Inflammatory macrophage treated with lipopolysaccharide for 4 hours (primary cell): ENCODE measurements at regions not wholly inside any gene's neighbourhood (a gene's known extent, or its start where the extent isn't known, plus 50 kb on each side); places are given as distances from the start of the nearest gene placed in this dataset.
"Not testable (repeated sequence)": the region's sequence is repeated elsewhere in the genome, so short reads cannot be mapped to it uniquely, and the experiment has no call there.

Experiments used
- DNase-seq: peaks from one replicate; pipeline ENCODE4 v3.0.0-alpha.2; 2020

DNA sequence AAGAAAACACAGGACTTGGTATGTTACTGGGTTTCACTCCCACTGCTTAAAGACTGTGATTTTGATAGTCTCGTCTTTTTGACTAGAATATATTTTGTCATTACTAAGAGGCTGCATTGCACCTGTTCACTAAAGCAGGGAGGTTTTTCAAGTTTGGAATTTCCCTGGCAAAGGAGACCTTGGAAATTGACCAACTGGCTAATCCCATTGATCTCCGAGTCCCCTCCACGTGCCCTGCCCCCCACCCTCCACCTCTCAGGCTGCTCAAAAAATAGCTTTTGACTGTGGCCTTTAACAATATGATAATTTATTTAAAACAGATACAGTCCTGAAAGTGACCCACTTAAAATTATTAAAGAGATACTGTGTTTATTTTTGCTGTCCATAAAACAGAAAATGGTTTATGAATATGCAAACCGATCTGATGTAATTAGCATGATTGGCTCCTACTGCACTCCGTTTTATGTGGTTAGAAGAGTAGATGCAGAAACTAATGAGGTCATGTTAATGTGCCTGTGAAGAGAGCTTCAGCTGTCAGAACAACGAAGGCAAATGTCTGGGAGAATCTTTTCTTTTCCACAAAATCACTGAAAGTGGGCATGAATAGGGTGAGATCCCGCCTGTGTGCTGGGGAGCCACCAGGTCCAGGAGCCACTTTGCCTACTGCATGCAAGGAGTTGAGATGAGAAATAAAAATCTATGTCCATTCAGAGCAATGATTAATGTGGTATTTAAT lies 361.5 kb downstream of the RRAGC start:
- DNase-seq: no peak

DNA sequence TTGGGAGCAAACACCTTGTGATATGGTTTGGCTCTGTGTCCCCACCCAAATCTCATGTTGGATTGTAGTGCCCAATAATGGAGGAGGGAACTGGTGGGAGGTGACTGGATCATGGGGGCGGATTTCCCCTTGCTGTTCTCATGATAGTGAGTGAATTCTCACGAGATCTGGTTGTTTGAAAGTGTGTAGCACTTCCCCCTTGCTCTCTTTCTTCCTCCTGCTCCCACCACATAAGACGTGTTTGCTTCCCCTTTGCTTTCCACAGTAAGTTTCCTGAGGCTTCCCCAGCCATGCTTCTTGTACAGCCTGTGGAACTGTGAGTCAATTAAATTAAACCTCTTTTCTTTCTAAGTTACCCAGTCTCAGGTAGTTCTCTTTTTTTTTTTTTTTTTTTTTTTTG lies 366.3 kb downstream of the RRAGC start:
- DNase-seq: peak; percentile 42

DNA sequence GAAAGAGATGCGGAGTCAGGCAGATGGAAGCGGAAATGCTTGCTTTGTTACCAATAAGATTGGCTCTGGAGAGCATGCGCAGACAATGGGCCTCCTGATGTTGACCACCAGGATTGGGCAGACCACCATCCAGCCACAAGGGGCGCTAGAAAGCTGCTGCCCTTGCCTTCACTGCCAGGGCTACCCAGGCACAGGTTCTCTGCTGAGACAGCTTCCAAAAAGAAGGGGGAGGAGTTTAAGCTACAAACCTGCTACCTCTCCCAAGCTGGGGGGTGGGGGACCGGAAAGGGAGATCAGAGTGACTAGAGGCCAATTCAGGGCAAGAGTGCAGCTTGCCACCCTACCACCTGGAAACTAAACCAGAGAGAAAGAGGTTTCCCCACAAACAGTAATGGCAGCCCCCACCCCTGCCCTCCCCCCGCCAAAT lies 369.7 kb downstream of the RRAGC start:
- DNase-seq: peak; percentile 23

DNA sequence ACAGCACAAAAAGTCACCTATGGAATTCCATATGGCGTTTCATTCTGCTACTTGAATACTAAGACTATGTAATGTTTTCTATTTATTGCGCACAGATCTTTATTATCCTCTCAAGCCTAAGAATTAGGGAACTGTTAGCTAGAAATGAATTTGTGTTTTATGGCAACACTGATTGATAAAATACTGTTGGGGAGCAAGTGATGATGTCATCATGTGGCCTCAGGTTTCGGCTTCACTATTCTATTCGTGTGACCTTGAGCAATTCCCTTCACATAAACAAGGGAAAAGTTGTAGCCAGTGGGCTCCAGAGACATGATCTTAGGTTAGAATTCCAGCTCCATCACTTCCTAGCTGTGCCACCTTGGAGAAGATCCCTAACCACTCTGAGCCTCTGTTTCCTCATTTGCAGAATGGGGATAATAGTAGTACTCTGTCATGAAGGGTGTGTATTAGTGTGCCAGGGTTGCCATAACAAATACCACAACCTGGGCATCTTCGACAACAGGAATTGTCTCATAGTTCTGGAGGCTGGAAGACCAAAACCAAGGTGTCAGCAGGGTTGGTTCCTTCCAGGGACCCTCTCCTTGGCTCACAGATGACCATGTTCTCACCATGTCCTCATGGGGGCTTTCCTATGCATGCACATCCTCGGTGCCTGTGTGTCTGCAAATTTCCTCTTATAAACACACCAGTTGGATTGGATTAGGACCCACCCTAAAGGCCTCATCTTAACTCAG lies 371.2 kb downstream of the RRAGC start:
- DNase-seq: no peak

DNA sequence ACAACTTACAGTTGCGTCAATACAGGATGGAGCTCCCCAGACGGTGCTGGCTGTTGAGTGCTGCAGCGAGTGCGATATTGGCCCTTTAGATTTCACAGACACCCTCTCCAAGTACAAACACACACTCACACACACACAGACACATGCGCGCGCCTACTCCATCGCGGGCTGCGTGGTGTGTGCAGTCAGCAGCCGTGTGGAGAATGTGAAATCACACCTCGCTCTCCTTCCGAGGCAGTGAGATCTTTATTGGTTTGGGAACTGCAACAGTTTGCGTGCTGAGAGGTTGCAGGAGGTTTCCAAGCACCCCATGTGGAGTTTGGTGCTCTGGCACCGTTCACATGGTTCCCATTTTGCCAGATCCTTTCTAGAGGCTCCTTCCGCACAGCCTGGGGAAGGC lies 372.2 kb downstream of the RRAGC start:
- no peak for DNase-seq

DNA sequence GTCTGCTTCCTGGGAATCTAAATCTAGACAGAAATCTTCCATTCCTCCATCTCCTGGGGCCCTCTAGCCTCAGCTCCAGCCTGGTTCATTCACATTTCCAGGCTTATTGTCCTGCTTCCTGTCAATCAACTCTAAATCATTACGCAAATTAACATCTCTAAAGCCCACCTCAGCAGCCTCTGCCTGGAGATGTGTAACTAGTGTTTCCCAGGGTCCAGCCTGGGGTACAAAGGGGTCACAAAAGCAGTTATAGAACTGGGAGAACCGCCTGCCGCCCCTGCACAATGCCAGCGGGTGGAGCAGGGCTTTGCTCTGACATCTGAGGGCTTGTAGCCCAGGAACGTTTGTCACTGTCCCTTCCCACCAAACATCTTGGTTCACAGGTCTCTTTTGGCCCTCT lies 373.5 kb downstream of the RRAGC start:
- no peak for DNase-seq

DNA sequence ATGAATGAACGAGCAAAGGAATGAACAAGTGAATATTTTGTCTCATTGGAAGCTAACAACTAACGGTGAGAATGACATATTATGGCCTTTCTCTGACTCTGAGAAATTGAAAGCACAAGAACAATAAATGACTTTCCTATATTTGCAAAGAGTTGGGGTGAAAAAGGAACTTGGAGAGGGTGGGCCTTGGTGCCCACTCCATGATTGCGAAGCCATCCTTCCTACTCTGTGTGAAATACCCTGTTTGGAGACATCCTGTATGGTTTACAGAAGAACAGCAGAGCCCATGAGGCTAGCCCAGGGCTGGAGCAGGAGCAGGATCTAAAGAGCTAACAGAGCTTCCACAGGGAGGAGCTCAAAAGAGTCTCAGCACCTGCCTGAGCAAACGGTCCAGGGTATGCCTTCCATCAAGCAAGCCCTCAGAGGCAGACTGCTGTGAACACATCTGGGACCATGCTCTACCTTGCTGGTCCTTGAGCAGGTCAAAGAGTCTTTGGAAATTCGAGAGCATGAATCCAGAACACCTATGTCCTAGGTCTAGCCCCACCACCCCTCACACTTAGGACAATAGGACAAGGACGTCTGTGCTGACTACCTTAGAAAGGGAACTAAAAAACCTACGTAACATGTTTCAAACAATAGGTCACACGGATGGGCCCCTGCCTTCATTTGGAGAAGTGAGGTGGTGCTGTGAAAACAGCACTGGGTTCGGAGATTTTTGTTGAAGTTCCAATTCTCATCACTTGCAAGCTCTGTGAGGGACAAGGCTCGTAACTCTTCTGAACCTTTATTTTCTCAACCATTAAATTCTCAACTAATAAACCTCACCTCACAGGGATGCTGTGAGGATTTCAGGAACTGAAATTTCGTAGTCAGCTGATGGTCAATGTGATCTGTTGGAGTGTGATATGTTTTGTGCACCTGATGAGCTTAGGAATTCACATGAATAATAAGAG lies 377.4 kb downstream of the RRAGC start:
- DNase-seq: peak; percentile 33

DNA sequence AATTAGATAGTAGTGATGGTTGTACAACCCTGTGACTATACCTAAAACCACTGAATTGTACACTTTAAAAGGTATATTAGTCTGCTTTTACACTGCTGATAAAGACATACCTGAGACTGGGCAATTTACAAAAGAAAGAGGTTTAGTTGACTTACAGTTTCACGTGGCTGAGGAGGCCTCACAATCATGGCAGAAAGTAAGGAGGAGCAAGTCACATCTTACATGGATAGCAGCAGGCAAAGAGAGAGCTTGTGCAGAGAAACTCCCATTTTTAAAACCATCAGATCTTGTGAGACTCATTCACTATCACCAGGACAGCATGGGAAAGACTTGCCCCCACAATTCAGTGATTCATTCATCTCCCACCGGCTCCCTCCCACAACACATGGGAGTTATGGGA lies 379.9 kb downstream of the RRAGC start:
- DNase-seq: not testable (repeated sequence)

DNA sequence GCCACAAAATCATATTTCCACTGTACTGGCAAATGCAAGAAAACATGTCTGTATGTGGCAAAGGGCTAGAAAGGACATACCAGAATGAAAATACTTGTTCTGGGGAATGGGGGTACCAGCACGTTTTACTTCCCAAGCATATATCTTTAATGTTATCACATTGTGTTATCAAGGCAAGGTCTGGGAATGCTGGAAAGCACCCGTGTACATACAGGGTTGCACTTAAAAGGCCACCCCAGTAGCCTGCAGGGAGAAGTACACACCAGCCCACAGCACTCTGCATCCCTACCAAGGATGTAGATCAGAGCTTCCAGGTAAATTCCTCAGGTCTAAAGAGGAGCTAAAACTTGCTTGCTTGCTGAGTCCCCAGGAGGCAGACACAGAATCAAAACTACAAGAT lies 381.8 kb downstream of the RRAGC start:
- no peak for DNase-seq

DNA sequence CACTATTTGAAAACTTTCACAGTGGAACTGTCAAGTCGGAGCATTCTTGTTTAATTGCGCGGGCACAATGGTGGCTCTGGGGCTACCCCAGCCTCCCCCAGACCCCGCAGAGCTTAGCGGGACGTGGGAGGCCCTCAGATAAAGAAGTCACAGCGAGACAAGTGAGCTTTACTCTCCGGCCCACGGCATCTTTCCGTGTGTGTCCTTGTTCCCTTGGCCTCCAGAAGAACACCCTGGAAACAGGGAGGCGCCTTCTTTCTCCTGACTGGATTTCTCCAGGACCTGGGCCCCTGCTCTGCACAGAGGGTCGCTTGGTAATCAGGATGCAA lies 382.8 kb downstream of the RRAGC start:
- no peak for DNase-seq

DNA sequence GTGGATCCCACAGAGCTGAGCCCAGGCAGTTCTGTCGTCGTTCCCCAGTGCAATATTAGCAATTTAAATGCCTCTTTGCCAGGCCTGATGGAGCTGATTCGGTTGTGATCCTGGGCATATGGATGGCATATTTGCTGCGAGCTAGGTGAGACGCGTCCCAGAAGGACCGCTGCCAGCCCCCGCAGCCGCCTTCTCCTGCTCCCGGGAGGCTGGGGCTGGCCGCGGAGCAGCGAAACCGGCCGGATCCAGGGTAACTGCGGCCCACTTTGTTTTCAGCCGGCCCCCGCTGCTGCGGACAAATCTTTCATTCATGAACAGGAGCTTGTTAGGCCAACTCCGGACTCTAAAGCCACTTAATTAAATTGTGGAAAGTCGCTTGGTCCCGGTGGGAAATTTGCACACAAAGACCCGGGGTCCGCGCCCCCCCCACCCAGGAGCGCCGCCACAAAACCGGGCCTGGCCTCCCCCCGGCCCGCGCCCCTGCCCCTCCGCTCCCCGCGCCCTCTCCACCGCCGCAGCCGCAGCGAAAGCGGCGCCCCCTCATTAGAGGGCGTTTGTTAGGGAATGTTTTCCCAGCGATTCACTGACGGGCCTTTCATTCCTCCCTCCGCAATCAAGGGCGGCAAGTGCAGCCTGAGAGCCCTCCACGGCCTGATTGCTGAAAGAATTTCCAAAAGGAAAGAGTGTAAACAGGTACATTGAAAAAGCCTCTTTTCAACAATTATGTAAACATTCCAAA lies 383.3 kb downstream of the RRAGC start:
- DNase-seq: no peak

DNA sequence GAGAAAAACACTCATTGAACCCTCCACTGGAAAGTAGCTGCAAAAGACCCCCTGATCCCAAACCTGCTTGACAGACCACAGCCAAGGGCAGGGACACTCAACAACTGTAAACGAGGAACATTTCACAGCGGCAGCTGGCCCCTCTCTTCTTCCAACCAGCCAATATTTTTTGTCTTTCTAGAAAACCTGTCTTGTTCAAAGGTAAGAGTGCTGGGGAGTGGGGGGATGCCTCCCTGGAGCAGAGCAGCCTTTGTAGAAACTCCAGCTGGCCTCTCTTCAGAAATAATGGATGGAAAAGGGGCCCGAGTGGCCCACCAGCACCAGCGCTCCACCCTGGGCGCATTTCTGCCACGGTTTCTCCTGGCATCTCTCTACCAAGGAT lies 384.0 kb downstream of the RRAGC start:
- DNase-seq: no peak

DNA sequence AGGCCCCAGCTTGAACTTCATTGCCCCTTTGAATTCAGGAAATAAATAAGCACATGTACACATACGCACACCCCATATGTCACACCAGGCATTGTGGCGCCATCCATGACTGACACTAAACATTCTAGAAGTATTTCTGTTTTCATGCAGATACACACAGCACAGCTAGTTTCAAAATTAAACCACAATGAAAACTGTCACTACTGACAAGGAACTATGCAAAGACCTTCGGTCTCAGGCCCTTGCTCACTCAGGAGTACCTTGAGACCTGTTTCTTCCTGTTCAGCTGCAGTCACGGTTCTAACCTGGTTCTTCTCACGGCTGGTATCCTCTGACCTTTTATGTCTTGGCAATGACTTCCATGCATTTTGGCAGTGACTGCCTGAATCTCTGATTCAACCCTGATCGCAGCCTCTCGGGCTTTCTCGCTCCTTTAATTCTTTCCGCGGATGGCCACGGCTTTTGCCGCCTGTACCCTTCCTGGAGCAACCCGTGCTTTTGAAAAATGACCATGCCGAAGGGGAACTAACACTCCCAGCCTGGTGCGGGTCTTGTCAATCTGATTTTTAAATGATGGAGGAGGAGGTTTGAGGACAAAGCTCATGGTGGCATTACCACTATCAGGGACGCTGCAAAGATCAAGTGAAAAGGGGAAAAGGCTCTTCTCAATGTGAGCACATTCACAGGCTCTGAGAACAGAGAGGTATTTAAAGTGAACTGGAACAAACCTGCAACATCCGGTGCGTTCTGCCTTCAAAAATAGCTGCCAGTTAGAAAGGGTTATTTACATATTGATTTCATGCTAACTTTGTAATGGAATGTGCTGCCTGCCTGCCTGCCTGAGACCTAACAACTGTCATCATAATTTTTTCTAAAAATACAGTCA lies 384.6 kb downstream of the RRAGC start:
- DNase-seq: no peak

DNA sequence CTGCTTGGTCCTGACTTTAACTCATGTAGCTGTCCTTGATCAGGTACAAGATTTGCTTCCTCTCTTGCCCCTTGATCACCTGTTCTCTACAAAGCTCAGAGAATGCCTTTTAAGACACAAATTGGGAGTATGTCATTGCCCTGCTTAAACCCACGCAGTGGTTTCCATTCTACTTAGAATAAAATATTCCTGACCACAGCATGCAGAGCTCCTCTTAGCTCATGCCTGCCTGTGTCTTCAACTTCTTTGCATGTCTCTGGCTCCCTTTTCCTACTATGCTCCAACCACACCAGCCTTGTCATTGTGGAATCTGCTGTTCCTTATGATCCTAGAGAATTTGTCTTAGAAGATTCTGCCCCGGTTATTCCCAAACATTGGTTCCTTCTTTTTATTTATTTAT lies 393.1 kb downstream of the RRAGC start:
- no peak for DNase-seq

DNA sequence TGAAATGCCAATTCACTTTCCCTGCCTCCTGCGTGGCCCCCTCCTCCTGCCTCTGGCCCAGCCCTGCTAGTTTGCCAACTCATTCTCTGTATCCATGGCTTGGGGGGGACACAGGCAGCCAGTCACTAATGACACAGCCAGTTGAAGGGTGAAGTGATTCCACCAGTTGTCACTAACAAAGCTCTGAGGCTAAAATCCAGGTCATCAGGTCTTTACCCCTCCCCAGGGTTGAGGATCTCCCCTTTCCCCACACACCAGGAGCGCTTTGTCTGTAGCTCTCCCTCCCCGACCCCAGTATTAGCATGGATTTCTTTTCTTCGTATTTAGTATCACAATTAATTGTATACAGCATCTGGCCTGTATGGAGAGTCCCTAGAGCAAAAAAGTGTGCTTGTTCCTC lies 394.1 kb downstream of the RRAGC start:
- DNase-seq: no peak

DNA sequence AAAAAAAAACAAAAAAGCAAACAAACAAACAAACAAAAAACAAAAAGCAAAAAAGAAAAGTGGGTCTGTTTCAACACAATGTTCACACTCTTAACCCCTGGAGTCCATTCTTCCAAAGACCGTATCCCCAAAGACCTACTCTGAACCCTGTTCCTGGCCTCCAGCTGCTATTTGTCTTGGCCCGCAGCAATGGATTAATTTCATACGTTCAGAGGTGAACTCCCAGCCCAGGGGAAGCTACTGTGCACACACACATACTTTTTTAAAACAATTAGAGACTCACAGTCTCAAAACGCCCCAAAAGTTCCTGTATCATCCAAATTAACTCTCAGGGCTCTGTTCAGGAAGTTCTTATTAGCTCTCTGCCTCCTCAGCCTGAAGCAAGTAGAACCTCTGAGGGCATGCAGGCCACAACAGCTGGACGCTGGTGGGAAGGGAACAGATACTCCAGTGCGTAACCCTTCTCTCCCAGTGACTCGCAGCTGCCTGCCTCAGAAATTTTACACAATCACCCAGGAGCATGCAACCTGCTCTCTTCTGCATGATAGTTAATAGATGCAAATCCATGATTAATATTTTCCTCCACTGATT lies 395.4 kb downstream of the RRAGC start:
- no peak for DNase-seq

DNA sequence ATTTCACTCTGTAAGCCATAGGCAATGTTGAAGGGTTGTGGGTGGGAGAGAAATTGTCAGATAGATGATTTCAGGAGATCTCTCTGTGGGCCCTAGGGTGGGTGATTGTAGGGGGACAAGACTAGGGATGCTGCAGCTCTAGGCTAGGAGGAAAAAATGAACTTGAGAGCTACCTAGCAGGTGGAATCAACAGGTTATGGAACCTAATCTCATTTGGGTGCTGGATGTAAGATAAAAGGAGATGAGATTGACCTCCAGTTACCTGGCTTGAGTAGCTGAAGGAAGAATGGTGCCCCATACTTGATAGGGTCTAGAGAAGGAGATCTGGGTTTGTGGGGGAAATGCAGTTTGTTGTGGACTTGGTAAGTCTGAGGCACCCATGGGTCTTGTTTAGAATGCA lies 396.5 kb downstream of the RRAGC start:
- DNase-seq: no peak

DNA sequence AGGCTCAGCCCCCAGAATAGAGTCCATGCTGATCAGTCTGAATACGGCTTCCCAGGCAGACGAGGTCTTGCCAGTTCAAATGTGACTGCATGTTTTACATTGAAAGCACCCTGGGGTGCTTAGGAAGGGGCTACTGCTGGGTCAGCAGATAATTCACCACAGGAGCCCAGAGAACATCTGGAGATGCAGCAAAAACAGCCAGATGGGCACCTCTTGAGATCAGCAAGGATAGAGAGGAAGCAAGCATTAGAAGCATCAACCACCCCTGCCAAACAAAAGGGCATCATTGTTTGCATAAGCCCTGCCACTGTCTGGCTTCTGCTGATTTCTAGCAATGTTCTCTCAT lies 403.1 kb downstream of the RRAGC start:
- no peak for DNase-seq

DNA sequence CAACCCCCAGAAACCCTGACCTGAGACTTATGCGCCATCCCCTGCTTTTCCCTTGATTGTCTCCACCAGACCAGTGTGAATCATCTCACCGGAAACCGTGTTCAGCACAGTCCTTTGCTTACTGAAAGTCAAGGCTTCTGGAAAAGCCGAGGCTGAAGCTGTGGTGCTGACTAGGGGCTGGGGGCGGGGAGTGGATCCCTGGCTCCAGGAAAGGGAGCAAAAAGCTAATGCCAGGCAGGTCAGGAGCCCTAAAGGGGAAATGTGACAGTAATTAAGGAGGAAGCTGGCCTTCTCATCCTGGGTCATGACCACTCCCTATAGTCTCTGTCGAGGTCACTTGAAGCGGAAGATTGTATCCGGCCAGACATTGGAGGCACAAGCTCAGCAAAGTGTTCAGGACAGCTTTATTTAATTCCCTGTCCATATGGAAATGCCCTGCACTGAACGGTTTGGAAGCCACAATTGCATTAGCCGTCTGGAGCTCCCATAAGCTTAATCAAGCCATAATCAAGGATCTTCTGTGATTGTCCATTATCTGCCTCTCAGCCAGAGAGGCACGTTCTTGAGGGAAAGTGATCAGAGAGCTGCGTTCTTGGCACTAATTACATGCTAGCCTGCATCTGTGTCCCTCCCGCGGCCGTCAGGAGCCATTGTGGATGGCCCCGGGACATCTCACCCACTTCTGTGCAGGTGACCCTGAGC lies 403.6 kb downstream of the RRAGC start:
- no peak for DNase-seq

DNA sequence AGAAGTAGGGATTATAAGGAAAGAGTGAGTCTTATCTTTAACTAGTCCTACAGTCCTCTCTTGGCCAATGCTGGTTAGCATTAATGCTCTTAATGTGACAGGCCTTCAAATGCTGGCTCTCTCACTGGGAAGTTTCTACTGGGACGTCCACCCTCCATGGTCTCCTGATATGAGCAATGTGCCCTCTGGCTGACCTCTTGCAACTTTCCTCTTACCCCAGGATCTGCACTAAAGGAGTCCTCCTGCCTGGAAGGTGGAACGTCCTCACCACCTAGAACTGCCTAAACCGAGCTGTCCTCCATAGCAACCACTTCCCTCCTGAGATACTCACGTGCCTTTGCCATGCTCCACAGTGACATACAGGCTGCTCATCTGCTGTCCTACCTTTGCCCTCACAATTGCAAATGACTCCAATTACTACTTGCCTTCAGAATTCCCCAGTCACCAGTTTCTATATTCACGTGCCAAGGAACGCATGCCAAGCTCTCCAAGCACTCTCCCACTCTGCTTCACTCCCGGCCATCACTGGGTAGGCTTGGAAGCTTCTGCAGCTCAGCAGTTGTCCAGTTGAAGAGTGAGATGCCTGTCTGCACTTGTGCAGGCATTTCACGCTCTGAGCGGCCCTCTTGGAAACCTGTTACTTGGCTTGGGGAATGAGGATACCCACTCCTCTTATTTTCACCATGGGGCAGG lies 404.7 kb downstream of the RRAGC start:
- DNase-seq: no peak
